ENCODE measurements at regions not wholly inside any gene's neighbourhood (a gene's known extent, or its start where the extent isn't known, plus 50 kb on each side); places are given as distances from the start of the nearest gene placed in this dataset.

DNA sequence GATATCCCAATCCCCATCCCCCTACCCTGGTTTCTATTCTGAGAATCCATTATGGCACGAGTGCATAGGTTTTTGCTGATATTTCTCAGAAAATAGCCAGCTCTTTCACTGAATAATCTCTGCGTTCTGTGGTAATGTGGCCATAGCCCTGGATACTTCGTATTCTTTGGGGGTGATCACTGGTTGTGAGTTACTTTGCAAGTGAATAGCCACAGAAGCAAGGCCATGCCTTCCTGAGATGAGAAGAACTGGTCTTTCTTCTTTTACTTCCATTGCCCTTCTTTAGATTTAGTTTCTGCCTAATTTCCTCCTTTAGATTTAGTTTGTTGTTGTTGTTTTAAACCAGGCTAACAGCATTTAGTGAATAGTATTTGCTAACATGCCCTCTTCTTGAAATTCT is 323.4 kb downstream of the CDC14C start:
- Mint-ChIP-seq H3K4me3 (no peak overlapping the region), H3K36me3 (ENCODE audit: low read depth) (no peaks in the 10 kb centered on the region), H3K27me3 (no peaks in the 10 kb centered on the region), H3K4me1 (ENCODE audit: low read depth) (no peaks in the 10 kb centered on the region), H3K9me3 (peaks cover 4% of the 10 kb centered on the region), H3K27ac (no peak overlapping the region)
- CTCF ChIA-PET, result no interaction called here
- H3K36me3 ChIP-seq (ENCODE audit: insufficient read depth, low read length), result no peaks in the 10 kb centered on the region
- intact Hi-C loops (cut with DNase I, micrococcal nuclease), result no loop called here
- no peaks in the 10 kb centered on the region for H3K4me1 ChIP-seq (ENCODE audit: insufficient read depth, low read length)
- POLR2A ChIA-PET, result no interaction called here
- H3K9me3 ChIP-seq (ENCODE audit: control insufficient read depth in 1 of 2, insufficient read depth in 1 of 2, low read length in 2 of 2), result no peaks in the 10 kb centered on the region
- no peak for ATAC-seq (ENCODE audit: poor library complexity)
- TF ChIP-seq, protein P1, sequence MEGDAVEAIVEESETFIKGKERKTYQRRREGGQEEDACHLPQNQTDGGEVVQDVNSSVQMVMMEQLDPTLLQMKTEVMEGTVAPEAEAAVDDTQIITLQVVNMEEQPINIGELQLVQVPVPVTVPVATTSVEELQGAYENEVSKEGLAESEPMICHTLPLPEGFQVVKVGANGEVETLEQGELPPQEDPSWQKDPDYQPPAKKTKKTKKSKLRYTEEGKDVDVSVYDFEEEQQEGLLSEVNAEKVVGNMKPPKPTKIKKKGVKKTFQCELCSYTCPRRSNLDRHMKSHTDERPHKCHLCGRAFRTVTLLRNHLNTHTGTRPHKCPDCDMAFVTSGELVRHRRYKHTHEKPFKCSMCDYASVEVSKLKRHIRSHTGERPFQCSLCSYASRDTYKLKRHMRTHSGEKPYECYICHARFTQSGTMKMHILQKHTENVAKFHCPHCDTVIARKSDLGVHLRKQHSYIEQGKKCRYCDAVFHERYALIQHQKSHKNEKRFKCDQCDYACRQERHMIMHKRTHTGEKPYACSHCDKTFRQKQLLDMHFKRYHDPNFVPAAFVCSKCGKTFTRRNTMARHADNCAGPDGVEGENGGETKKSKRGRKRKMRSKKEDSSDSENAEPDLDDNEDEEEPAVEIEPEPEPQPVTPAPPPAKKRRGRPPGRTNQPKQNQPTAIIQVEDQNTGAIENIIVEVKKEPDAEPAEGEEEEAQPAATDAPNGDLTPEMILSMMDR (IDR thresholded peaks at IDR 0.05), result no peak
- no peaks in the 10 kb centered on the region for H3K27me3 ChIP-seq (ENCODE audit: control insufficient read depth in 1 of 2, insufficient read depth in 2 of 2, low read length in 2 of 2)
- H3K27ac ChIP-seq (ENCODE audit: low read depth in 1 of 2, low read length in 2 of 2), result no peak overlapping the region
- no peak overlapping the region for H3K4me3 ChIP-seq (ENCODE audit: low read length)
- no peak for DNase-seq

DNA sequence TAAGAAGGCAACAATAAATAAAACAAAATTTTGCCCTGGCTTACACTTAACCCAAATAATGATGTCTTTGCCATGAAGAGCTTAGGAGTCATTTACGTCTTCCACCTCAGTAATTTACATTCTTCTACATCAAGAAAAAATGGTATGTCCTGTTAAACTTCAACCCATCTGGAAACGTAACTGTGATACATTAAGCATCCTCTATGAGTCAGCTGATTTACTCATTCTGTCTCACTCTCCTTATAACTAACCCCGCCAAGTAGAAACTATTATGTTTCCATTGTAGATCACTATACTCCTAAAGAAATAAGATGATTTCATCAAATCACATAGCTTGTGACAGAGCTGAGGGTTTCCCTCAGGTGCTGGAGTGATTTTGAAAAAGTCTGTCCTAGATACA is 330.7 kb downstream of the CDC14C start:
- Mint-ChIP-seq H3K9me3 (peaks cover 6% of the 10 kb centered on the region), H3K36me3 (ENCODE audit: low read depth) (no peaks in the 10 kb centered on the region), H3K4me1 (ENCODE audit: low read depth) (no peaks in the 10 kb centered on the region), H3K27me3 (no peaks in the 10 kb centered on the region), H3K27ac (no peak overlapping the region), H3K4me3 (no peak overlapping the region)
- ATAC-seq (ENCODE audit: poor library complexity) (no peak), DNase-seq (no peak)
- TF ChIP-seq, protein P1 (IDR thresholded peaks at IDR 0.05), result no peak
- no peaks in the 10 kb centered on the region for H3K4me1 ChIP-seq (ENCODE audit: insufficient read depth, low read length)
- CTCF ChIA-PET, result no interaction called here
- H3K4me3 ChIP-seq (ENCODE audit: low read length), result no peak overlapping the region
- H3K27me3 ChIP-seq (ENCODE audit: control insufficient read depth in 1 of 2, insufficient read depth in 2 of 2, low read length in 2 of 2), result no peaks in the 10 kb centered on the region
- POLR2A ChIA-PET, result no interaction called here
- H3K27ac ChIP-seq (ENCODE audit: low read depth in 1 of 2, low read length in 2 of 2), result no peak overlapping the region
- no peaks in the 10 kb centered on the region for H3K36me3 ChIP-seq (ENCODE audit: insufficient read depth, low read length)
- intact Hi-C loops (cut with DNase I, micrococcal nuclease), result no loop called here
- peaks cover 0 to 4% of the 10 kb centered on the region in 2 experiments for H3K9me3 ChIP-seq (ENCODE audit: control insufficient read depth in 1 of 2, insufficient read depth in 1 of 2, low read length in 2 of 2)

DNA sequence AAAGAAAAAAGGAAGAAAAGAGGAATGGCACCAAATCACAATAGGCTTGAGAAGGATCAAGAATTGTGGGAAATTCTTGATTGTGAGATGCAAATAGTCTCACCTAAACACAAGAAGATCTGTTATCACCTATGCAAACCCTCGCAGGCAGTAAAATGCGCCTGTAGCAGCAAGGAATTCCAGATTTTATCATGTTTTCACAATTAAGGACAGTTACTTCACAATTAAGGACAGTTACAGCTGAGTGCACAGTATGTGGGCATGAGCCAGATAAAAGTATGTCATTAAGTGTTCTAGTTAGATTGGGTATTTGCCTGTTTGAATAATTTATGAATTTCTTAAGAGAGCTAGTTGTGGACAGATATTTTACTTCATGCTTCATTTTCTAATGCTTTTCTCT is 336.2 kb downstream of the CDC14C start:
- Mint-ChIP-seq H3K27ac (no peak overlapping the region), H3K9me3 (peaks cover 10% of the 10 kb centered on the region), H3K4me1 (ENCODE audit: low read depth) (no peaks in the 10 kb centered on the region), H3K27me3 (no peaks in the 10 kb centered on the region), H3K36me3 (ENCODE audit: low read depth) (no peaks in the 10 kb centered on the region), H3K4me3 (no peak overlapping the region)
- no peak for ATAC-seq (ENCODE audit: poor library complexity)
- intact Hi-C loops (cut with DNase I, micrococcal nuclease), result no loop called here
- TF ChIP-seq, protein P1 (IDR thresholded peaks at IDR 0.05), result no peak
- DNase-seq, result no peak
- ChIA-PET CTCF (no interaction called here), POLR2A (no interaction called here)
- Histone ChIP-seq H3K4me3 (ENCODE audit: low read length) (no peak overlapping the region), H3K27ac (ENCODE audit: low read depth in 1 of 2, low read length in 2 of 2) (no peak overlapping the region), H3K4me1 (ENCODE audit: insufficient read depth, low read length) (no peaks in the 10 kb centered on the region), H3K9me3 (ENCODE audit: control insufficient read depth in 1 of 2, insufficient read depth in 1 of 2, low read length in 2 of 2) (peaks cover 0 to 12% of the 10 kb centered on the region in 2 experiments), H3K36me3 (ENCODE audit: insufficient read depth, low read length) (no peaks in the 10 kb centered on the region), H3K27me3 (ENCODE audit: control insufficient read depth in 1 of 2, insufficient read depth in 2 of 2, low read length in 2 of 2) (no peaks in the 10 kb centered on the region)
